Endothelial cell of umbilical vein (primary cell): ENCODE measurements at regions not wholly inside any gene's neighbourhood (a gene's known extent, or its start where the extent isn't known, plus 50 kb on each side); places are given as distances from the start of the nearest gene placed in this dataset.

ENCODE experiments used
- EZH2 ChIP-seq: IDR thresholded peaks from 2 replicates; pipeline ENCODE4 v1.6.1; 2012; ENCODE audit warnings: borderline replicate concordance, low read depth, mild to moderate bottlenecking, moderate library complexity, low read length, inconsistent platforms; ENCODE audit not compliant: severe bottlenecking
- TF ChIP-seq, protein P1 (sequence below), 2 donors: IDR thresholded peaks; 1 replicate in 1 of 2; 2 replicates in 1 of 2; pipeline ENCODE4 v1.5.1; 2011; ENCODE audit warnings: low read length in 2 of 2, mild to moderate bottlenecking in 2 of 2, moderate library complexity in 2 of 2, control low read depth in 1 of 2, inconsistent platforms in 1 of 2, low read depth in 1 of 2; ENCODE audit not compliant: insufficient read depth in 1 of 2; ENCODE audit errors: extremely low read depth in 1 of 2

DNA sequence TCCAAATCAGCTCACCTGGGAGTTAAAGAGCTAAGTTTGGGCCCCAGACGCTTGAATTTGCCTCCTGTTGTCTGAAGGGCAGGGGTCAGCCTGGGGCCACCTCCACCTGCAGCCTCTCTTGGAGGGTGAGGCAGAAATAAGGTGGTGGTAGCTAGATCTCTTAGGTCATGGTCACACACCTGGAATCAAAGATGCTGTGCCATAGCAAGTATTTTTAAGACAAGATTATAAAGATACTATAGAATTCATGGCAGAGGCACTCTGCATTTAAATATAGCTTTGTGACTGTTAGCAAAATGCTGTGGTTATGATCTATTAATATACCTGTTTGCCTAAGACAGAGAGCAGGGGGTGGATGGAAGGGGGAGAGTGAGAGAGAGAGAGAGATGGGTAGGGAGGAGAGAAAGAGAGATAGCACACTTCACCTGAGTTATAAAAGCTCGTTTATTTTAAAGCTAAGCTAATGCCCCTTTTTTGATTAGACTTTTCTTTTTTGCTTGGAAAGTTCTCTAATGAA lies 242.7 kb downstream of the TMEM182 start:
- TF ChIP-seq, protein P1, sequence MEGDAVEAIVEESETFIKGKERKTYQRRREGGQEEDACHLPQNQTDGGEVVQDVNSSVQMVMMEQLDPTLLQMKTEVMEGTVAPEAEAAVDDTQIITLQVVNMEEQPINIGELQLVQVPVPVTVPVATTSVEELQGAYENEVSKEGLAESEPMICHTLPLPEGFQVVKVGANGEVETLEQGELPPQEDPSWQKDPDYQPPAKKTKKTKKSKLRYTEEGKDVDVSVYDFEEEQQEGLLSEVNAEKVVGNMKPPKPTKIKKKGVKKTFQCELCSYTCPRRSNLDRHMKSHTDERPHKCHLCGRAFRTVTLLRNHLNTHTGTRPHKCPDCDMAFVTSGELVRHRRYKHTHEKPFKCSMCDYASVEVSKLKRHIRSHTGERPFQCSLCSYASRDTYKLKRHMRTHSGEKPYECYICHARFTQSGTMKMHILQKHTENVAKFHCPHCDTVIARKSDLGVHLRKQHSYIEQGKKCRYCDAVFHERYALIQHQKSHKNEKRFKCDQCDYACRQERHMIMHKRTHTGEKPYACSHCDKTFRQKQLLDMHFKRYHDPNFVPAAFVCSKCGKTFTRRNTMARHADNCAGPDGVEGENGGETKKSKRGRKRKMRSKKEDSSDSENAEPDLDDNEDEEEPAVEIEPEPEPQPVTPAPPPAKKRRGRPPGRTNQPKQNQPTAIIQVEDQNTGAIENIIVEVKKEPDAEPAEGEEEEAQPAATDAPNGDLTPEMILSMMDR (IDR thresholded peaks at IDR 0.05; ENCODE audit: extremely low read depth in 1 of 2, insufficient read depth in 1 of 2, low read depth in 1 of 2, low read length in 2 of 2), result no peak
- no peak for TF ChIP-seq EZH2
